ENCODE measurements at regions not wholly inside any gene's neighbourhood (a gene's known extent, or its start where the extent isn't known, plus 50 kb on each side); places are given as distances from the start of the nearest gene placed in this dataset.

- no peaks in the 10 kb centered on the region for H3K4me1 ChIP-seq
- H3K9me3 ChIP-seq: no peaks in the 10 kb centered on the region
- H3K4me3 ChIP-seq: no peak overlapping the region
- intact Hi-C loops (cut with DNase I): no loop called here
- no peak for TF ChIP-seq POLR2A (IDR thresholded peaks at IDR 0.05)
- TF ChIP-seq, protein P1, sequence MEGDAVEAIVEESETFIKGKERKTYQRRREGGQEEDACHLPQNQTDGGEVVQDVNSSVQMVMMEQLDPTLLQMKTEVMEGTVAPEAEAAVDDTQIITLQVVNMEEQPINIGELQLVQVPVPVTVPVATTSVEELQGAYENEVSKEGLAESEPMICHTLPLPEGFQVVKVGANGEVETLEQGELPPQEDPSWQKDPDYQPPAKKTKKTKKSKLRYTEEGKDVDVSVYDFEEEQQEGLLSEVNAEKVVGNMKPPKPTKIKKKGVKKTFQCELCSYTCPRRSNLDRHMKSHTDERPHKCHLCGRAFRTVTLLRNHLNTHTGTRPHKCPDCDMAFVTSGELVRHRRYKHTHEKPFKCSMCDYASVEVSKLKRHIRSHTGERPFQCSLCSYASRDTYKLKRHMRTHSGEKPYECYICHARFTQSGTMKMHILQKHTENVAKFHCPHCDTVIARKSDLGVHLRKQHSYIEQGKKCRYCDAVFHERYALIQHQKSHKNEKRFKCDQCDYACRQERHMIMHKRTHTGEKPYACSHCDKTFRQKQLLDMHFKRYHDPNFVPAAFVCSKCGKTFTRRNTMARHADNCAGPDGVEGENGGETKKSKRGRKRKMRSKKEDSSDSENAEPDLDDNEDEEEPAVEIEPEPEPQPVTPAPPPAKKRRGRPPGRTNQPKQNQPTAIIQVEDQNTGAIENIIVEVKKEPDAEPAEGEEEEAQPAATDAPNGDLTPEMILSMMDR (IDR thresholded peaks at IDR 0.05): no peak
- no peak overlapping the region for H3K27ac ChIP-seq
- H3K36me3 ChIP-seq: no peaks in the 10 kb centered on the region
- DNase-seq: no peak
- ATAC-seq: no peak
- H3K27me3 ChIP-seq: no peaks in the 10 kb centered on the region
- 64% methylated on average over 4 of the region's 4 CpGs for WGBS (ENCODE audit: insufficient coverage, low coverage, low lambda C conversion rate, missing lambda C conversion rate)
Observed at GRCh38 chr7:41244246-41244645, 458.6 kb downstream of the INHBA start.

GRCh38 chr7:41241641-41242040, 461.2 kb downstream of the INHBA start:
- Histone ChIP-seq H3K4me1 (no peaks in the 10 kb centered on the region), H3K36me3 (no peaks in the 10 kb centered on the region), H3K4me3 (no peak overlapping the region), H3K27me3 (no peaks in the 10 kb centered on the region), H3K27ac (no peak overlapping the region), H3K9me3 (no peaks in the 10 kb centered on the region)
- WGBS (ENCODE audit: insufficient coverage, low coverage, low lambda C conversion rate, missing lambda C conversion rate): 72% methylated on average over 2 of the region's 6 CpGs
- intact Hi-C loops (cut with DNase I): no loop called here
- DNase-seq (no peak), ATAC-seq (no peak)
- TF ChIP-seq, protein P1 (IDR thresholded peaks at IDR 0.05): no peak

DNA sequence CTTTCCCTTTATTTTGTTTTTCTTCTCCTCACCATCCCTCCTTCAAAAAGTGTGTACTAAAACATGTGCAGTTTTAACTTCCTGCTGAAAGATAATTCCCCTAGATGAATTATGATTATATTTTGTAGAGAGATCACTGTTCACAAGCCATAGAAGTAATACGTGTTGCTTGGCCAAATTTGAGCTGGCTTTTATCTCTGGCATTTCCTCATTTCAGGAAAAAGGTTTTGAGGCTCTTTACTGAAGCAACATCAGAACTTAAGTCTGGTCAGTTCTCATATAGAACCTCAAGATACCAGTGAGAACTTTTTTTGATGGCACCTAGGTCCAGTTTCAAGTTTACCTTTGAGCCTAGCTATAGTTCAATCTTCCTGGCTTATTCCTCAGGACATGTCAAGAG, 463.3 kb downstream of the INHBA start:
- TF ChIP-seq POLR2A (IDR thresholded peaks at IDR 0.05): no peak
- TF ChIP-seq, protein P1 (IDR thresholded peaks at IDR 0.05): no peak
- Histone ChIP-seq H3K4me3 (no peak overlapping the region), H3K4me1 (no peaks in the 10 kb centered on the region), H3K9me3 (no peaks in the 10 kb centered on the region), H3K36me3 (no peaks in the 10 kb centered on the region), H3K27me3 (no peaks in the 10 kb centered on the region), H3K27ac (no peak overlapping the region)
- no peak for ATAC-seq
- WGBS (ENCODE audit: insufficient coverage, low coverage, low lambda C conversion rate, missing lambda C conversion rate): 45% methylated on average over 1 of the region's 1 CpG
- intact Hi-C loops (cut with DNase I): no loop called here
- DNase-seq: no peak

- DNase-seq (no peak), ATAC-seq (no peak)
- H3K9me3 ChIP-seq: no peaks in the 10 kb centered on the region
- no peak overlapping the region for H3K4me3 ChIP-seq
- H3K4me1 ChIP-seq: no peaks in the 10 kb centered on the region
- no peaks in the 10 kb centered on the region for H3K36me3 ChIP-seq
- no peak for TF ChIP-seq POLR2A (IDR thresholded peaks at IDR 0.05)
- TF ChIP-seq, protein P1 (IDR thresholded peaks at IDR 0.05): no peak
- intact Hi-C loops (cut with DNase I): no loop called here
- H3K27me3 ChIP-seq: no peaks in the 10 kb centered on the region
- H3K27ac ChIP-seq: no peak overlapping the region
- whole genome bisulfite sequencing (ENCODE audit: insufficient coverage, low coverage, low lambda C conversion rate, missing lambda C conversion rate): 18% methylated on average over 1 of the region's 1 CpG
Observed at GRCh38 chr7:41238851-41239331, 464.0 kb downstream of the INHBA start.

DNA sequence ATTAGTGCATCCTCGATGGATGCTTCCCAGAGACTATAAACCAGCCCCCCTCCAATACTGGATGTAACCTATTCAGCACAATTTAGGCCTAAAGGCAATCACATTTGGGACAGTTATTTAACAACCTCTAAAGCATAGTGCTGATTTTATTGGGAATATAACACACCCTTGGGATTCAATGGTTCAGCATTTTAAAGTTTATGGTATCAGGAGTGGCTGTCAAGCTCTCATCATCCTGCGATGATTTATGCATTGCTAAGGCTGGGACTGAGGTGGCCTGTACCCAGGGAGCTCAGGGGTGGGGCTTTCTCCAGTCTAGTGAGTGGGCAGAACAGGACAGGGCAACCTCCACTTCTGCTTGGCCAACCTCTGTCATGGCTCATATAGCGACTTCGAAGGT, 464.9 kb downstream of the INHBA start:
- intact Hi-C loops (cut with DNase I): no loop called here
- no peak overlapping the region for H3K27ac ChIP-seq
- DNase-seq (no peak), ATAC-seq (no peak)
- no peaks in the 10 kb centered on the region for H3K9me3 ChIP-seq
- H3K4me1 ChIP-seq: no peaks in the 10 kb centered on the region
- H3K4me3 ChIP-seq: no peak overlapping the region
- H3K27me3 ChIP-seq: no peaks in the 10 kb centered on the region
- TF ChIP-seq, protein P1 (IDR thresholded peaks at IDR 0.05): no peak
- no peak for TF ChIP-seq POLR2A (IDR thresholded peaks at IDR 0.05)
- WGBS (ENCODE audit: insufficient coverage, low coverage, low lambda C conversion rate, missing lambda C conversion rate): 92% methylated on average over 3 of the region's 4 CpGs
- no peaks in the 10 kb centered on the region for H3K36me3 ChIP-seq

Measured in right lobe of liver (tissue), 6 donors.